ENCODE measurements at regions not wholly inside any gene's neighbourhood (a gene's known extent, or its start where the extent isn't known, plus 50 kb on each side); places are given as distances from the start of the nearest gene placed in this dataset.

- TF ChIP-seq CTCF (IDR thresholded peaks at IDR 0.05; ENCODE audit: borderline replicate concordance, insufficient read depth, low read depth, low read length), result no peak
- no peak overlapping the region for H3K4me3 ChIP-seq (ENCODE audit: low read depth, low read length)
Observed at GRCh38 chr18:2433366-2433765, 137.9 kb downstream of the METTL4 start.

GRCh38 chr18:2441544-2441943 is 129.8 kb downstream of the METTL4 start:
- no peak overlapping the region for H3K4me3 ChIP-seq (ENCODE audit: low read depth, low read length)
- no peak for TF ChIP-seq CTCF (IDR thresholded peaks at IDR 0.05; ENCODE audit: borderline replicate concordance, insufficient read depth, low read depth, low read length)

- no peak for TF ChIP-seq CTCF (IDR thresholded peaks at IDR 0.05; ENCODE audit: borderline replicate concordance, insufficient read depth, low read depth, low read length)
Observed at GRCh38 chr18:2442006-2442405, 129.3 kb downstream of the METTL4 start.

GRCh38 chr18:2442726-2443275 is 128.5 kb downstream of the METTL4 start:
- no peak overlapping the region for H3K4me3 ChIP-seq (ENCODE audit: low read depth, low read length)
- no peak for TF ChIP-seq CTCF (IDR thresholded peaks at IDR 0.05; ENCODE audit: borderline replicate concordance, insufficient read depth, low read depth, low read length)

More at GRCh38 chr18:2442006-2442405, 129.3 kb downstream of the METTL4 start:
- no peak overlapping the region for H3K4me3 ChIP-seq (ENCODE audit: low read depth, low read length)

DNA sequence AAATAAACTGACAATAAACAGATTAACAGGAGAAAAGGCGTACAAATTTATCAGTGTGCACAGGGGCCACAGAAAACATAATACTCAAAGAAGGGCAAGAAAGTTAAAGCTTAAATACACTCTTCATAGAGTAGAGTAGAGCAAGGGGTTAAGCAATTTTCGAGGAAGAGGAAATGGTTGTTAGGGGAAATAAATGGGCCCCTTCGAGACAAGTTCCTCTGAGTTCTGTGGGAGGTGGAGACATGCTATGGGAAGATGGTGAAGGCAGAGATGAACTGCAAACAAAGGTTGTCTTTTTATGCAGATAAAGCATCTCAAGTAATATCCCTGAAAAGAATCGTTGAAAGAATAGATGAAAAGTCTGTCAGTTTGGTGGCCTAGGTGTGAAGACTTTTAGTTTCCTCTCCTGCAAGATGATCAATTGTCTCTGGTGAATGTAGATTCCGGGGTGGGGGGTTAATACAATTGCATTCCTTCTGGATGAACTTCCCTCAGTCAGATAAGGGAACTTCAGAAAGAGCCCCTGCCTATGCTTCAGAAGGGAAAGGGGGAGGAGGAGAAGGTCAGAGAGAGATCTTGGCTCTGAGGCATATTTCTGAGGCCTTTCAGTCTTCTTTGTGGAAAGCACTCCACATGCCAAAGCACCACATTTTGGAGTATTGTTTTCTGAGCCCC is 127.0 kb downstream of the METTL4 start:
- no peak overlapping the region for H3K4me3 ChIP-seq (ENCODE audit: low read depth, low read length)
- TF ChIP-seq CTCF (IDR thresholded peaks at IDR 0.05; ENCODE audit: borderline replicate concordance, insufficient read depth, low read depth, low read length), result no peak

- no peak overlapping the region for H3K4me3 ChIP-seq (ENCODE audit: low read depth, low read length)
- no peak for TF ChIP-seq CTCF (IDR thresholded peaks at IDR 0.05; ENCODE audit: borderline replicate concordance, insufficient read depth, low read depth, low read length)
Observed at GRCh38 chr18:2448565-2449151, 122.6 kb downstream of the METTL4 start.

DNA sequence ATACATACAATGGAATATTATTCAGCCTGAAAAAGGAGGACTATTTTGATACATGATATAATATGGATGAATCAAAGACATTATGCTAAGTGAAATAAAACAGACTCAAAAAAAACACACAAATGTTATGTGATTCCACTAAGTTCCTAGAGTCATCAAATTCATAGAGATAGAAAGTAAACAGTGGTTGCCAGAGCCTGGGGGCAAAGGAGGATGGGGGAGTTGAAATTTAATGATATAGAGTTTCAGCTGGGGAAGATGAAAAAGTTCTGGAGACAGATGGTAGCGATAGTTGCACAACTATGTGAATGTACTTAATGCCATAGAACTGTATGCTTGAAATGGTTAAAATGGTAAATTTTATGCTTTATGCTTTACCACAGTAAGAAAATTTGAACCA is 119.7 kb downstream of the METTL4 start:
- H3K4me3 ChIP-seq (ENCODE audit: low read depth, low read length), result no peak overlapping the region
- no peak for TF ChIP-seq CTCF (IDR thresholded peaks at IDR 0.05; ENCODE audit: borderline replicate concordance, insufficient read depth, low read depth, low read length)

Data from GM12875 (cell line).